ENCODE measurements at regions not wholly inside any gene's neighbourhood (a gene's known extent, or its start where the extent isn't known, plus 50 kb on each side); places are given as distances from the start of the nearest gene placed in this dataset.

GRCh38 chr1:64387389-64388285 is 82.3 kb upstream of the CACHD1 start:
- Histone ChIP-seq H3K18ac (ENCODE audit: low read depth, low read length) (no peak overlapping the region), H3K9ac (ENCODE audit: low read depth, low read length) (no peak overlapping the region), H4K8ac (ENCODE audit: low read depth in 2 of 2, low read length in 2 of 2) (no peak overlapping the region), H4K5ac (ENCODE audit: low read depth, low read length) (no peak overlapping the region), H3K79me1 (ENCODE audit: low read depth in 1 of 2, low read length in 2 of 2) (no peaks in the 10 kb centered on the region), H3K4me1 (ENCODE audit: control insufficient read depth, insufficient read depth, low read length) (no peaks in the 10 kb centered on the region), H3K27ac (ENCODE audit: insufficient read depth, low read length) (no peak overlapping the region), H3K27me3 (ENCODE audit: control insufficient read depth, insufficient read depth, low read length) (no peaks in the 10 kb centered on the region), H3K56ac (ENCODE audit: extremely low read depth, insufficient read depth, low read length) (no peak overlapping the region), H3K36me3 (ENCODE audit: control insufficient read depth, insufficient read depth, low read length) (no peaks in the 10 kb centered on the region), H4K91ac (ENCODE audit: insufficient read depth, low read depth, low read length) (no peak overlapping the region), H3K4me2 (ENCODE audit: low read depth, low read length) (no peak overlapping the region), H2BK15ac (ENCODE audit: low read depth, low read length) (no peak overlapping the region), H2BK120ac (ENCODE audit: low read depth, low read length) (no peak overlapping the region), H2BK5ac (ENCODE audit: low read depth, low read length, poor library complexity, severe bottlenecking) (no peak overlapping the region), H3K9me3 (ENCODE audit: control insufficient read depth, insufficient read depth, low read length) (no peaks in the 10 kb centered on the region), H3K14ac (replicated peaks; ENCODE audit: low read depth, low read length) (no peak overlapping the region), H2AK5ac (ENCODE audit: low read depth, low read length) (no peak overlapping the region), H2AFZ (replicated peaks; ENCODE audit: low read length, poor library complexity) (peak overlapping the region; percentile 8), H3K23ac (ENCODE audit: low read depth, low read length) (no peak overlapping the region), H3K4ac (ENCODE audit: low read depth, low read length) (no peak overlapping the region), H2AK9ac (replicated peaks; ENCODE audit: low read depth, low read length, poor library complexity) (no peak overlapping the region), H3K4me3 (ENCODE audit: insufficient read depth, low read depth, low read length) (no peak overlapping the region), H2BK20ac (ENCODE audit: low read depth, low read length) (no peak overlapping the region), H3K9me1 (ENCODE audit: insufficient read depth, low read length) (no peaks in the 10 kb centered on the region), H4K20me1 (ENCODE audit: insufficient read depth, low read length) (no peaks in the 10 kb centered on the region)
- intact Hi-C loops (cut with micrococcal nuclease) (no loop called here), in situ Hi-C loops (cut with MboI; ENCODE audit: low sequenced_read_pairs) (no loop called here), dilution Hi-C loops (cut with HindIII; ENCODE audit: low sequenced_read_pairs, unreplicated experiment) (no loop called here)
- no TSS peak for BruUV-seq (replicated peaks)
- ATAC-seq (ENCODE audit: low read depth): no peak
- CTCF ChIA-PET: no interaction called here
- POLR2A ChIA-PET (ENCODE audit: unreplicated experiment): no interaction called here
- 0% methylated on average over 1 of the region's 2 CpGs; no CpG with 5 or more reads in 1 of the 2 experiments for WGBS, 2 experiments (ENCODE audit: extremely low coverage in 2 of 2, insufficient read length in 1 of 2)
- no peak for DNase-seq
- TF ChIP-seq RFX5 (IDR thresholded peaks at IDR 0.05; ENCODE audit: low read depth, low read length) (no peak), MAZ (IDR thresholded peaks at IDR 0.05; ENCODE audit: borderline replicate concordance, low read depth, low read length) (no peak), NFE2L2 (IDR thresholded peaks at IDR 0.05; ENCODE audit: low read depth, low read length) (no peak)
- TF ChIP-seq, protein P1, sequence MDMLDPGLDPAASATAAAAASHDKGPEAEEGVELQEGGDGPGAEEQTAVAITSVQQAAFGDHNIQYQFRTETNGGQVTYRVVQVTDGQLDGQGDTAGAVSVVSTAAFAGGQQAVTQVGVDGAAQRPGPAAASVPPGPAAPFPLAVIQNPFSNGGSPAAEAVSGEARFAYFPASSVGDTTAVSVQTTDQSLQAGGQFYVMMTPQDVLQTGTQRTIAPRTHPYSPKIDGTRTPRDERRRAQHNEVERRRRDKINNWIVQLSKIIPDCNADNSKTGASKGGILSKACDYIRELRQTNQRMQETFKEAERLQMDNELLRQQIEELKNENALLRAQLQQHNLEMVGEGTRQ (IDR thresholded peaks at IDR 0.05; ENCODE audit: low read depth, low read length): no peak
